Peyer's patch (tissue), 4 donors: ENCODE measurements at regions not wholly inside any gene's neighbourhood (a gene's known extent, or its start where the extent isn't known, plus 50 kb on each side); places are given as distances from the start of the nearest gene placed in this dataset.
A peak's percentile ranks its signal among the peaks of the same experiment; 100 is the strongest.

ENCODE experiments used
- DNase-seq, 3 donors: peaks; one replicate each; pipeline ENCODE4 v3.0.0-alpha.2; 2017 to 2019
- H3K27ac ChIP-seq, 4 donors: fragments of 200-600 bp; sonication (generic); one replicate each; pipeline ENCODE4 v1.5.1; 2016 to 2019
- H3K27me3 ChIP-seq, 2 donors: fragments of 200-600 bp; sonication (generic); one replicate each; pipeline ENCODE4 v1.5.1; 2019
- H3K36me3 ChIP-seq, 3 donors: fragments of 200-600 bp; sonication (generic); one replicate each; pipeline ENCODE4 v1.5.1; 2016 to 2019
- H3K4me1 ChIP-seq, 4 donors: fragments of 200-600 bp; sonication (generic); one replicate each; pipeline ENCODE4 v1.5.1; 2016 to 2019
- H3K4me3 ChIP-seq, 4 donors: fragments of 200-600 bp; sonication (generic); 1 replicate in 3 of 4; 2 replicates in 1 of 4; pipeline ENCODE4 v1.5.1; 2016 to 2019; ENCODE audit warnings: mild to moderate bottlenecking in 1 of 4
- H3K9me3 ChIP-seq, 4 donors: fragments of 200-600 bp; sonication (generic); one replicate each; pipeline ENCODE4 v1.5.1; 2016 to 2019; ENCODE audit warnings: mild to moderate bottlenecking in 1 of 4
- CTCF ChIP-seq, 6 experiments: fragments of 450-650 bp in 4 of 6; fragments of 200-600 bp in 2 of 6; sonication (generic) in 1 of 6; IDR thresholded peaks; one replicate each; pipeline ENCODE4 v1.5.1; 2017 to 2019; ENCODE audit warnings: antibody characterized with exemption in 6 of 6, mild to moderate bottlenecking in 3 of 6, moderate library complexity in 1 of 6
- POLR2A ChIP-seq, 2 donors: fragments of 450-650 bp; IDR thresholded peaks; one replicate each; pipeline ENCODE4 v1.5.1; 2017; ENCODE audit warnings: antibody characterized with exemption in 2 of 2, mild to moderate bottlenecking in 2 of 2, moderate library complexity in 2 of 2

GRCh38 chr4:54585321-54586000 is 72.3 kb upstream of the KIT start:
- Histone ChIP-seq H3K9me3 (no peaks in the 10 kb centered on the region), H3K27me3 (no peaks in the 10 kb centered on the region), H3K4me1 (peaks cover 0 to 5% (median 0%) of the 10 kb centered on the region in 4 donors), H3K4me3 (no peak overlapping the region), H3K27ac (peak overlapping the region in 2 of 4 donors; percentile 8 to 82), H3K36me3 (no peaks in the 10 kb centered on the region)
- no peak for DNase-seq
- TF ChIP-seq CTCF (IDR thresholded peaks at IDR 0.05), result no peak
- no peak for TF ChIP-seq POLR2A (IDR thresholded peaks at IDR 0.05)

GRCh38 chr4:54586320-54586955 is 71.3 kb upstream of the KIT start:
- no peak overlapping the region for H3K4me3 ChIP-seq
- no peaks in the 10 kb centered on the region for H3K9me3 ChIP-seq
- peaks cover 0 to 5% (median 0%) of the 10 kb centered on the region in 4 donors for H3K4me1 ChIP-seq
- DNase-seq, result peak in 1 of 3 donors; percentile 62
- H3K36me3 ChIP-seq, result no peaks in the 10 kb centered on the region
- TF ChIP-seq CTCF (IDR thresholded peaks at IDR 0.05) (no peak), POLR2A (IDR thresholded peaks at IDR 0.05) (no peak)
- no peaks in the 10 kb centered on the region for H3K27me3 ChIP-seq
- H3K27ac ChIP-seq, result peak overlapping the region in 2 of 4 donors; percentile 56 to 82

GRCh38 chr4:54587107-54587891 is 70.5 kb upstream of the KIT start:
- Histone ChIP-seq H3K9me3 (no peaks in the 10 kb centered on the region), H3K4me3 (no peak overlapping the region), H3K36me3 (no peaks in the 10 kb centered on the region), H3K27ac (peak overlapping the region in 1 of 4 donors; percentile 82), H3K27me3 (no peaks in the 10 kb centered on the region), H3K4me1 (peaks cover 0 to 5% (median 0%) of the 10 kb centered on the region in 4 donors)
- TF ChIP-seq POLR2A (IDR thresholded peaks at IDR 0.05) (no peak), CTCF (IDR thresholded peaks at IDR 0.05) (no peak)
- no peak for DNase-seq

- TF ChIP-seq CTCF (IDR thresholded peaks at IDR 0.05) (no peak), POLR2A (IDR thresholded peaks at IDR 0.05) (no peak)
- Histone ChIP-seq H3K27ac (no peak overlapping the region), H3K4me1 (peaks cover 0 to 5% (median 0%) of the 10 kb centered on the region in 4 donors), H3K9me3 (no peaks in the 10 kb centered on the region), H3K27me3 (no peaks in the 10 kb centered on the region), H3K36me3 (no peaks in the 10 kb centered on the region), H3K4me3 (no peak overlapping the region)
- no peak for DNase-seq
Observed at GRCh38 chr4:54588404-54588803, 69.4 kb upstream of the KIT start.

GRCh38 chr4:54589586-54589985 is 68.2 kb upstream of the KIT start:
- H3K9me3 ChIP-seq, result no peaks in the 10 kb centered on the region
- DNase-seq, result no peak
- TF ChIP-seq POLR2A (IDR thresholded peaks at IDR 0.05) (no peak), CTCF (IDR thresholded peaks at IDR 0.05) (no peak)
- no peaks in the 10 kb centered on the region for H3K27me3 ChIP-seq
- H3K4me1 ChIP-seq, result peaks cover 0 to 5% (median 0%) of the 10 kb centered on the region in 4 donors
- H3K27ac ChIP-seq, result no peak overlapping the region
- H3K36me3 ChIP-seq, result no peaks in the 10 kb centered on the region
- no peak overlapping the region for H3K4me3 ChIP-seq
